GM12891 (cell line): ENCODE measurements at regions not wholly inside any gene's neighbourhood (a gene's known extent, or its start where the extent isn't known, plus 50 kb on each side); places are given as distances from the start of the nearest gene placed in this dataset.

Experiments
- DNase-seq: peaks from one replicate; pipeline ENCODE4 v3.0.0; 2011; ENCODE audit warnings: low spot score; ENCODE audit not compliant: insufficient read length
- FAIRE-seq: peaks from 2 replicates; lab custom pipeline; 2011; peaks lifted over from hg19 to GRCh38; lab: Jason Lieb, UNC
- PAX5 ChIP-seq: IDR thresholded peaks from 2 replicates; pipeline ENCODE4 v1.6.1; 2011; ENCODE audit warnings: low read length, moderate library complexity, mild to moderate bottlenecking; ENCODE audit not compliant: insufficient read depth, severe bottlenecking
- POLR2A ChIP-seq: IDR thresholded peaks from 2 replicates; pipeline ENCODE4 v1.6.1; 2011; ENCODE audit warnings: low read depth, low read length, control low read depth
- POLR2AphosphoS5 ChIP-seq: IDR thresholded peaks from 2 replicates; pipeline ENCODE4 v1.6.1; 2011; ENCODE audit warnings: low read depth, low read length, control low read depth
- POU2F2 ChIP-seq: IDR thresholded peaks from 2 replicates; pipeline ENCODE4 v1.6.1; 2011; ENCODE audit warnings: low read depth, mild to moderate bottlenecking, control low read depth, low read length, moderate library complexity
- SPI1 ChIP-seq: IDR thresholded peaks from 2 replicates; pipeline ENCODE4 v1.6.1; 2011; ENCODE audit warnings: low read depth, low read length, control low read depth
- TAF1 ChIP-seq: IDR thresholded peaks from 2 replicates; pipeline ENCODE4 v1.6.1; 2011; ENCODE audit warnings: low read depth, low read length, control low read depth

- DNase-seq, result no peak
- FAIRE-seq, result no peak
- TF ChIP-seq POLR2AphosphoS5 (no peak), SPI1 (no peak), POU2F2 (no peak), POLR2A (no peak), PAX5 (no peak), TAF1 (no peak)
Observed at GRCh38 chr5:52331725-52332124, 456.0 kb upstream of the ITGA1 start.

DNA sequence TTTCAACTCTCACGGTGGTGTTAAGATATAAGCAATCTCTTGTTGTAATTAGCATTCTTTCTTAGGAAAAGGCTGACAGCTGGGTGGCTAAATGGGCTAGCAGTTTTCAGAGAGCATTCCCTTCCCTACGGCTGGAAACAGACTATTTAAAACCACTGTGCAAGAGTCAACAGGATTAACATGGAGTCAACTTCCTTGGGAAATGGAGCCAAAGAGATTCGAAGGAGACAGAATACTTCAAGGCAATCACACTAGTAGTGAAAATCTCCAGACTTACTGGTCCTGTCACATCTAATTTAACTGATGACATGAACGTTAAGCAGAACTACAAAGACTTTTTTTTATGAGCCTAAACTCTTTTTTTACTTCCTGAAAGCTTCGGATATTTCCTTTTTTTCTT is 453.3 kb upstream of the ITGA1 start:
- DNase-seq (no peak), FAIRE-seq (no peak)
- no peak for TF ChIP-seq PAX5
- no peak for TF ChIP-seq SPI1
- no peak for TF ChIP-seq TAF1
- TF ChIP-seq POU2F2, result no peak
- TF ChIP-seq POLR2A, result no peak
- no peak for TF ChIP-seq POLR2AphosphoS5

- FAIRE-seq (no peak), DNase-seq (no peak)
- TF ChIP-seq POU2F2 (no peak), PAX5 (no peak), TAF1 (no peak), POLR2A (no peak), POLR2AphosphoS5 (no peak), SPI1 (no peak)
Observed at GRCh38 chr5:52339285-52339684, 448.4 kb upstream of the ITGA1 start.

- no peak for FAIRE-seq
- no peak for DNase-seq
- TF ChIP-seq SPI1 (no peak), TAF1 (no peak)
Observed at GRCh38 chr5:52342361-52342760, 445.4 kb upstream of the ITGA1 start.

DNA sequence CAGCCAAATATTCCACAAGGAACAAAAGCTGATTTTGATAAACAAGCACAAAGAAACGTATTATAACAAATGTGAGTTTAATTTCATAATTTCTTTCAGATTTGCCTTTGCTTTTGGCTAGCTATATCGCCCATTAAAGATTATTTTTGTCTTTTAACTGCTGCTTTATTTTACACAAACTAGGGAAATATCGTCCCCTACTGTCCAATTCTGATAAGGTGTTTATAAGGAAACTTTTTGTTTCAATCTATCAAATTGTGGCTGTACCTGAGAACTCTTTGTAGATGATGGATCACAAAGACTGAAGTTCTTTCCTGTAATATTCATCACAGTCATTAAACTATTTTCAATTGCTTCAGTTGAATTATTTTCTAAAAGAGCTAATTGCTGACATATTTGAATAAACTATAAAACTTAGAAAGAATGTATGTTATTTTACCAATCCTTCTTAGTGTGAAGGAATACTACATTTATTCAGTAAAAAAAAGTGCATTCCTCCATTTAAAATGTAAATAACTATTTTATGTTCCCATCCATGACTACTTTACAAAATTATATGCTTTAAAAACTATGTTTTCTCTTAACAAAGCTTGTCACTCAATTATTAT is 431.3 kb upstream of the ITGA1 start:
- TF ChIP-seq PAX5 (no peak), SPI1 (no peak), TAF1 (no peak), POU2F2 (no peak), POLR2A (no peak), POLR2AphosphoS5 (no peak)
- no peak for DNase-seq

DNA sequence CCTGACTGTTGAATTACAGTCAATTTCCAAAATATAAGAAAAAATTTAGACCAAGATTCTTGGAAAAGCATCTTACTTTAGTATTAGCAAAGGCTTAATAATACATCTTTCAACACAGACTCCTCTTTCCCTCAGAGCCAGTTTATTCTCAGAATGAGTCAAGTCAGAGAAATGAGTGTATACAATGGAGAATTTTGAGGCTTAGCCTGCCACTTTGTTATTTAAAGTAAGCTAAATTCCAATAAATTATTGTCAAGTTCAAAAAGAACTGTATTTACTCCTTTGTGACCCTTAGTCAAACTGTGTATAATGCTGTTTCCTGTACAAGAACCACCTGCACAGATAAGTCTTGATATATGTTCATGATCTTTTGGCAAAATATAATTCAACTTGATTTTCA is 428.5 kb upstream of the ITGA1 start:
- FAIRE-seq (no peak), DNase-seq (no peak)
- no peak for TF ChIP-seq POLR2A
- TF ChIP-seq POU2F2, result no peak

More for the DNA sequence above, 431.3 kb upstream of the ITGA1 start:
- no peak for FAIRE-seq

GRCh38 chr5:52360985-52361384 is 426.7 kb upstream of the ITGA1 start:
- FAIRE-seq (no peak), DNase-seq (no peak)
- TF ChIP-seq POU2F2, result no peak
- no peak for TF ChIP-seq PAX5
- no peak for TF ChIP-seq POLR2A
- TF ChIP-seq SPI1, result no peak
- TF ChIP-seq POLR2AphosphoS5, result no peak
- TF ChIP-seq TAF1, result no peak

DNA sequence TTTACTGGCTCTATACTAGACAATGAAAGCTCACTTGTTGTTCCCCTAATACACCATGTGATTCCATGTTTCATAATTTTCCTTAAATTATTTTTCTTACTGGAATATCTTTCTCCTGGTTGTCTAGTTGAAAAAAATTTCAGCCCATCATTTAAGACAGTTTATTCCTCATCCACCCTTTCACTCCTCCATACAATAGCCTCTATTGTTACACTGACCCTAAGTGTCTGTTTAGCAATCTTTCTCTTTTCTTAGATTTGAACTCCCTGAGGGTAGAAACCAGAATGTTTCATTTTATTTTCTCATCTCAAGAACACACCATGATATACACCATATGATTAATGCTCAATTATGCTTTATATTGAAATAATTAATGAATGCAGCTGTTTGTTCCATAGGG is 413.4 kb upstream of the ITGA1 start:
- DNase-seq (no peak), FAIRE-seq (no peak)
- TF ChIP-seq TAF1, result no peak
- no peak for TF ChIP-seq POLR2A
- no peak for TF ChIP-seq SPI1
- no peak for TF ChIP-seq POLR2AphosphoS5
- no peak for TF ChIP-seq POU2F2
- no peak for TF ChIP-seq PAX5

GRCh38 chr5:52375969-52376368 is 411.7 kb upstream of the ITGA1 start:
- FAIRE-seq (no peak), DNase-seq (no peak)
- TF ChIP-seq SPI1, result no peak
- no peak for TF ChIP-seq TAF1
- TF ChIP-seq PAX5, result no peak
- TF ChIP-seq POLR2AphosphoS5, result no peak

DNA sequence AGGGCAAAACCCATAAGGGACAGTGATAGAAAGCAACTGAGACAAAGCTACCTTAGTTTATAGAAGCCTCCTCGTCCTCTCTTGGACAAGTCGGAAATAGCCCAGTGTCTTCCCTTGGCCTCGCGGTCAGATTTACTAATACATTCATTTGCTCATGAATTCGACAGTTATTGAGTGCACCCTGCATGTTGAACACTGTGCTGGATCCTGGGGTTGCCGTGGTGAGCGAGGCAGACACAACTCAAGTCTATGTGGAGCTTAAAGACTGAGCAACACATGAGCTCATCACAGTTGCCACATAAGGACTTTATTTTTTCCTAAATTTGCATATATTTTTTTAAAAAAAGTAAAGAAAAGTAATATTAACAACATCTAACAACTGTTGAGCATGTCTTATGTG is 411.1 kb upstream of the ITGA1 start:
- no peak for TF ChIP-seq SPI1
- TF ChIP-seq PAX5, result no peak
- TF ChIP-seq POLR2AphosphoS5, result no peak
- no peak for TF ChIP-seq POU2F2
- TF ChIP-seq POLR2A, result no peak
- no peak for TF ChIP-seq TAF1
- DNase-seq (no peak), FAIRE-seq (no peak)

DNA sequence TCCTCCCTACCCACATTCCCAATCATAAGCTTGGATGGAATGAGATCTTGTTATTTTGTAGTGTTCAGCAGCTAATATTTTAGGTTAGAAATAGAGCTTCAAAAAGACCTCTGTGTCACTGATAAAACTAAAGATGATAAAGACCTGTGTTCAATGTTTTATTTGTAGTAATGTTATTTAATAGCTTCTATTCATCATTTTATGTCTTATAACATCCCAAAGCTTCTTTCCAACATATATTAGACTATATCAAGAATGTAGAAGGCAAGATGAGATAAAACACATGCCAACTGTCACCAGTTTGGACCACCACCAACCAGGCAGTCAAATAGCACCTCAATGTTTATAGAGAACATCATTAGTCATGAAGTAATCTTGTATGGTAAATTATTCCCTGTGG is 409.5 kb upstream of the ITGA1 start:
- no peak for DNase-seq
- FAIRE-seq, result no peak
- no peak for TF ChIP-seq TAF1
- no peak for TF ChIP-seq SPI1
- no peak for TF ChIP-seq POLR2AphosphoS5
- TF ChIP-seq POU2F2, result no peak
- no peak for TF ChIP-seq PAX5
- no peak for TF ChIP-seq POLR2A

- no peak for DNase-seq
- no peak for FAIRE-seq
- TF ChIP-seq POLR2AphosphoS5, result no peak
- TF ChIP-seq POLR2A, result no peak
- no peak for TF ChIP-seq SPI1
Observed at GRCh38 chr5:52388349-52388748, 399.4 kb upstream of the ITGA1 start.
